Prostate gland (tissue), 2 donors: ENCODE measurements at regions not wholly inside any gene's neighbourhood (a gene's known extent, or its start where the extent isn't known, plus 50 kb on each side); places are given as distances from the start of the nearest gene placed in this dataset.
A peak's percentile ranks its signal among the peaks of the same experiment; 100 is the strongest.

Experiments used
- DNase-seq: peaks from one replicate; pipeline ENCODE4 v3.0.0-alpha.2; 2019; ENCODE audit warnings: low spot score
- H3K27ac ChIP-seq, 2 donors: fragments of 200-600 bp; sonication (generic); 2 replicates each; pipeline ENCODE4 v1.5.1; 2017 to 2019
- H3K27me3 ChIP-seq: fragments of 200-600 bp; sonication (generic); replicated peaks from 2 replicates; pipeline ENCODE4 v1.5.1; 2019; ENCODE audit not compliant: insufficient read depth
- H3K36me3 ChIP-seq, 2 donors: fragments of 200-600 bp; sonication (generic); 1 replicate in 1 of 2; 2 replicates in 1 of 2; pipeline versions ENCODE4 v1.5.1 to v1.8.1; 2017 to 2019
- H3K4me1 ChIP-seq: fragments of 200-600 bp; sonication (generic); replicated peaks from 2 replicates; pipeline ENCODE4 v1.5.1; 2019
- H3K4me3 ChIP-seq, 2 donors: fragments of 200-600 bp; sonication (generic); 2 replicates each; pipeline ENCODE4 v1.5.1; 2017 to 2019
- H3K9me3 ChIP-seq: fragments of 200-600 bp; sonication (generic); 2 replicates; pipeline ENCODE4 v1.5.1; 2017
- CTCF ChIP-seq, 4 experiments: fragments of 200-600 bp in 2 of 4; fragments of 450-650 bp in 2 of 4; sonication (generic) in 2 of 4; IDR thresholded peaks; 1 replicate in 3 of 4; 2 replicates in 1 of 4; pipeline ENCODE4 v1.5.1; 2016 to 2019; ENCODE audit warnings: antibody characterized with exemption in 4 of 4, mild to moderate bottlenecking in 2 of 4, moderate library complexity in 2 of 4
- POLR2A ChIP-seq: fragments of 450-650 bp; IDR thresholded peaks from one replicate; pipeline ENCODE4 v1.6.1; 2016; ENCODE audit warnings: antibody characterized with exemption, mild to moderate bottlenecking
- POLR2AphosphoS5 ChIP-seq: sonication (generic); formaldehyde crosslinking; IDR thresholded peaks from one replicate; pipeline ENCODE4 v1.6.1; 2017; ENCODE audit warnings: antibody characterized with exemption
- WGBS: methylation state at CpG from one replicate; pipeline ENCODE4 v1.1.5; 2018; 5-methylcytosine and 5-hydroxymethylcytosine counted together
- intact Hi-C: fragments of 100-400 bp; cut with DNase I; formaldehyde crosslinking; loops from one replicate; pipeline ENCODE4 v1.14.2; 2022

- no peak overlapping the region for H3K27ac ChIP-seq
- no peaks in the 10 kb centered on the region for H3K27me3 ChIP-seq
- intact Hi-C loops = loop anchor here (5.0 kb wide), 1 partner anchor 254 kb away; no protein-coding TSS in a partner anchor
- no peaks in the 10 kb centered on the region for H3K9me3 ChIP-seq
- H3K36me3 ChIP-seq = no peaks in the 10 kb centered on the region
- DNase-seq = no peak
- 95% methylated on average over 6 of the region's 6 CpGs for WGBS
- H3K4me1 ChIP-seq = no peaks in the 10 kb centered on the region
- no peak overlapping the region for H3K4me3 ChIP-seq
- TF ChIP-seq CTCF (IDR thresholded peaks at IDR 0.05) (no peak), POLR2AphosphoS5 (no peak), POLR2A (no peak)
Observed at GRCh38 chr2:172193331-172194089, 90.8 kb upstream of the DLX2 start.

DNA sequence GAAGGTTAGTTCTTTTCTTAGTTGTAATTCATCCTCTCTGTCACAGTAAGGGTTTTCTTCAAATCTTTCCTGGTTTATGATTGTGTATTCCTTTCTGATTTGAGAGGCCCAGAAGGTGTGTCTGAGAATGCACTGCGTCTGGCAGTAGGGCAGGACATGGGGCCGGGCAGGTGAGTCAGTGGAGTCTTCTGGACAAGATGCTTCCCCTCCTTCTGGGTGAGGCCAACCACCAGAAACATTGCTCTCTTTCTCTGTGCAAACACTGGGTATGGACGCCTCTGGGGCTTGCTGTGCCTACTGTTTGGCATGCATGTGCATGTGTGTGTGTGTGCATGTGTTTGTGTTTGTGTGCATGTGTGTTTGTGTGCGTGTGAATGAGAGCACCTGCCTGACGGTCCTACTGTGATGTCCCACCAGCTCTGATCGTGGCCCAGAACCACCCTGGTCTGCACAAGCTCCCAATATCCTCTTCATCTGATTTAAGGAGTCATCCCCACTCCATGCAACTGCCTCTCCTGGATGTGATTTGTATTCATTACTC, 93.2 kb upstream of the DLX2 start:
- Histone ChIP-seq H3K27ac (no peak overlapping the region), H3K4me1 (no peaks in the 10 kb centered on the region), H3K9me3 (no peaks in the 10 kb centered on the region), H3K36me3 (no peaks in the 10 kb centered on the region), H3K4me3 (no peak overlapping the region), H3K27me3 (no peaks in the 10 kb centered on the region)
- no peak for TF ChIP-seq POLR2A
- no peak for TF ChIP-seq CTCF (IDR thresholded peaks at IDR 0.05)
- TF ChIP-seq POLR2AphosphoS5 = no peak
- WGBS = 80% methylated on average over 6 of the region's 6 CpGs
- intact Hi-C loops = no loop called here
- no peak for DNase-seq

DNA sequence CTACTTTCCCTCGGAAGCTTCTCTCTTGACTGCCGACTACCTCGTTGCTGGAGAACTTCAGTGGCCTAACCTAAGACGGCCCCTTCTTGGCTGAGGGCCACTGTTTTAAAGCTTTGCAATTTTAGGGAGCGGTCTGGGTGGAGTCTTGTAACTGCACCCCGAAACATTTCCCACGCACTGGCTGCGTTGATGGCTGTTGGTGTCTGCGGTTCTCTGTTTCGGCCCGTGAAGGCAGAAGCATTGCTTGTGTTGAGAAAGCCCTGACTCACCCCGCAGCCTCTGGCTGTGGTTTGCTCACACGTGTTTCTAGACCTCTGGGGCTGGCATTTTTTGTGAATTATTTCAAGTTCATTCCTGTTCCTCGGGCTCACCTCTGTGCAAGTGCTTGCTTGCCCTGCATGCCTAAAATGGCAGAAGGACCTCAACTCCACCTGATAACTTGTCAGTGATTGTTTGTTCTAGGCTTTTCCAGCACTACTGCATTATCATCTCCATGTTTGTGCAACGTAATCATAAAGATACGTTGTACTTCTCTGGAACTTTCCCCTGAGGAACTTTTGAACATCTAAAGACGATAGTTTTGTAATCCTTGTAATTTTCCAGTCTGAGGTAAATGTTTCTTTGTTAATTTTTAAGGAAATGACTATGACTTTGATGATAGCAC, 94.2 kb upstream of the DLX2 start:
- WGBS = 30% methylated on average over 17 of the region's 17 CpGs
- DNase-seq = peak; percentile 84
- H3K27ac ChIP-seq = peak overlapping the region; percentile 35 to 64

DNA sequence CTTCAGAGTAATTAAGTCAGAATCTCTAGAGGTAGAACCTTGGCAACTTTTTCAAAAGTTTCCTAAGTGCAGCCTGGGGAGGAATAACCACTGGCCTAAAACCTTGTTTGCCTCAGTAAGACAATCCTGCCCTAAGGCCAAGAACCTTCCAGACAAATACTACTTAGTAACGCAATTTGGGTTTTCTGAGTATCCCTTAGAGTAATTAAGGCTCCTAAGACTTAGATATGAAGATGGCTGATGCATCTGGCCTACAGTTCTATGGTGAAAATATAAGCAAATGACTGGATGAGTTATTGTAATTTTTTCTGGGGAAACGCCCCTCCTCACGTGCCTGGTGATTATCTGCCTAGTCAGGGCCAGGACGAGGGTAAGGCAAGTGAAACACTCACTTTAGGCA, 95.7 kb upstream of the DLX2 start:
- Histone ChIP-seq H3K4me3 (no peak overlapping the region), H3K27me3 (no peaks in the 10 kb centered on the region), H3K27ac (no peak overlapping the region), H3K4me1 (no peaks in the 10 kb centered on the region), H3K9me3 (no peaks in the 10 kb centered on the region), H3K36me3 (no peaks in the 10 kb centered on the region)
- WGBS = 92% methylated on average over 4 of the region's 4 CpGs
- intact Hi-C loops = no loop called here
- no peak for TF ChIP-seq POLR2A
- TF ChIP-seq POLR2AphosphoS5 = no peak
- no peak for TF ChIP-seq CTCF (IDR thresholded peaks at IDR 0.05)
- DNase-seq = no peak

More for the DNA sequence above, 94.2 kb upstream of the DLX2 start:
- Histone ChIP-seq H3K27me3 (no peaks in the 10 kb centered on the region), H3K4me3 (no peak overlapping the region), H3K36me3 (no peaks in the 10 kb centered on the region), H3K4me1 (no peaks in the 10 kb centered on the region), H3K9me3 (no peaks in the 10 kb centered on the region)
- TF ChIP-seq POLR2AphosphoS5 (peak; percentile 91), POLR2A (no peak)
- intact Hi-C loops = no loop called here

GRCh38 chr2:172198908-172199307, 96.2 kb upstream of the DLX2 start:
- no peak for DNase-seq
- H3K36me3 ChIP-seq = no peaks in the 10 kb centered on the region
- no peaks in the 10 kb centered on the region for H3K4me1 ChIP-seq
- TF ChIP-seq POLR2A (no peak), POLR2AphosphoS5 (no peak), CTCF (IDR thresholded peaks at IDR 0.05) (no peak)
- no peaks in the 10 kb centered on the region for H3K27me3 ChIP-seq
- intact Hi-C loops = no loop called here
- whole genome bisulfite sequencing = 62% methylated on average over 1 of the region's 1 CpG
- no peak overlapping the region for H3K4me3 ChIP-seq
- H3K27ac ChIP-seq = no peak overlapping the region
- no peaks in the 10 kb centered on the region for H3K9me3 ChIP-seq
